Ecto neural progenitor cell (in vitro differentiated cells): ENCODE measurements at regions not wholly inside any gene's neighbourhood (a gene's known extent, or its start where the extent isn't known, plus 50 kb on each side); places are given as distances from the start of the nearest gene placed in this dataset.

Experiments
- DNase-seq: peaks from one replicate; pipeline ENCODE4 v3.0.0-alpha.2; 2018; ENCODE audit warnings: low spot score

- DNase-seq: no peak
Measured at GRCh38 chr6:56714273-56714672, 71.6 kb upstream of the DST start.

GRCh38 chr6:56713254-56713672, 70.6 kb upstream of the DST start:
- no peak for DNase-seq

- DNase-seq: no peak
Measured at GRCh38 chr6:56710967-56711366, 68.3 kb upstream of the DST start.

- DNase-seq: no peak
Measured at GRCh38 chr6:56709650-56710049, 67.0 kb upstream of the DST start.

- DNase-seq: no peak
Measured at GRCh38 chr6:56708810-56709597, 66.3 kb upstream of the DST start.

- DNase-seq: no peak
Measured at GRCh38 chr6:56706981-56707726, 64.5 kb upstream of the DST start.

- DNase-seq: no peak
Measured at GRCh38 chr6:56699066-56699654, 56.5 kb upstream of the DST start.

- DNase-seq: no peak
Measured at GRCh38 chr6:56695702-56696101, 53.0 kb upstream of the DST start.

GRCh38 chr6:56694002-56694401, 51.3 kb upstream of the DST start:
- DNase-seq: no peak

- no peak for DNase-seq
Measured at GRCh38 chr6:56693246-56693607, 50.5 kb upstream of the DST start.

- DNase-seq: no peak
Measured at GRCh38 chr6:56692523-56693245, 50.0 kb upstream of the DST start.
